GM10266 (cell line): ENCODE measurements at regions not wholly inside any gene's neighbourhood (a gene's known extent, or its start where the extent isn't known, plus 50 kb on each side); places are given as distances from the start of the nearest gene placed in this dataset.

Experiments
- DNase-seq: peaks from one replicate; pipeline ENCODE4 v3.0.0; 2012; ENCODE audit errors: extremely low spot score
- CTCF ChIP-seq: IDR thresholded peaks from 2 replicates; pipeline ENCODE4 v1.5.1; 2012; ENCODE audit warnings: mild to moderate bottlenecking, low read depth; ENCODE audit not compliant: control insufficient read depth, insufficient read depth; ENCODE audit errors: missing control alignments

DNA sequence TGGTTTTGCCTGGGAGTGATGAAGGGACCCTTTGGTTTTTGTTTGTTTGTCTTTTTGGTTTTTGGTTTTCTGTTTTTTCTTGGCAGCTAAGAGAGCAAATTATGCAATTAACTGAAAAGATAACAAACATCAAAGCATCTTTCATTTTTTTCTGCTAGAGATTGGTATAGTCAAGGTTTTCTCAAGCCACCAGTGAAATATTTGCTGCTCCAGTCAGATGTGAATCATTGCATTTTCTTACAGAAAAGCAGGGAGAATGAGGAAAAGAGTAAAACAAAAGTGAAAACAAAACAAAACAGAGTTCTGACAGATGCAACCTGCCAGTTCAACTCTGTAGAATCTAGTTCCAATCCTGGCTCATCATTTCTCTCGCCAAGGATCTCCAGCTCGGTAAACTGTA, 660.7 kb downstream of the DSC3 start:
- TF ChIP-seq CTCF = no peak
- no peak for DNase-seq

- DNase-seq = no peak
- TF ChIP-seq CTCF = no peak
Measured at GRCh38 chr18:30378097-30378496, 664.4 kb downstream of the DSC3 start.

GRCh38 chr18:30376515-30376914, 666.0 kb downstream of the DSC3 start:
- no peak for DNase-seq

GRCh38 chr18:30361864-30362540, 680.5 kb downstream of the DSC3 start:
- no peak for TF ChIP-seq CTCF
- DNase-seq = no peak

More at GRCh38 chr18:30376515-30376914, 666.0 kb downstream of the DSC3 start:
- no peak for TF ChIP-seq CTCF

DNA sequence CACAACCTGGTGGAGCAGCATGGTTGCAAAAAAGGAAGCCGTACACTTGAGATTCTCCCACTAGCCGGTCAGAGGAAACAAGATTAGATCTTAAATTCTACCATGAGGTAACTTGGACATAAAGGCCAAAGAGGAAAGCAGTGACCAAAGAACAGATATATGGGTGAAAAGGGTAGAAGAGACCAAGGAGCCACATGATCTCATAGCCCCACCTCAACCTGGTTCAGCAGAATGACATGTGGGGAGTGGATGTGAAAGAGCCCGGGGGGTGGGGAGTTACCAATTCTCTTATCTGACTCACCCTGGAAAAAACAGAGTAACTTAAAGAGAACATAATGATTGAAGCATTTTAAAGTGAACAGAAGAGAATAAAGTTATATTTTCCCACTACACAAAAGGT, 683.0 kb downstream of the DSC3 start:
- TF ChIP-seq CTCF = no peak
- no peak for DNase-seq

GRCh38 chr18:30358555-30358954, 684.0 kb downstream of the DSC3 start:
- no peak for TF ChIP-seq CTCF
- no peak for DNase-seq

DNA sequence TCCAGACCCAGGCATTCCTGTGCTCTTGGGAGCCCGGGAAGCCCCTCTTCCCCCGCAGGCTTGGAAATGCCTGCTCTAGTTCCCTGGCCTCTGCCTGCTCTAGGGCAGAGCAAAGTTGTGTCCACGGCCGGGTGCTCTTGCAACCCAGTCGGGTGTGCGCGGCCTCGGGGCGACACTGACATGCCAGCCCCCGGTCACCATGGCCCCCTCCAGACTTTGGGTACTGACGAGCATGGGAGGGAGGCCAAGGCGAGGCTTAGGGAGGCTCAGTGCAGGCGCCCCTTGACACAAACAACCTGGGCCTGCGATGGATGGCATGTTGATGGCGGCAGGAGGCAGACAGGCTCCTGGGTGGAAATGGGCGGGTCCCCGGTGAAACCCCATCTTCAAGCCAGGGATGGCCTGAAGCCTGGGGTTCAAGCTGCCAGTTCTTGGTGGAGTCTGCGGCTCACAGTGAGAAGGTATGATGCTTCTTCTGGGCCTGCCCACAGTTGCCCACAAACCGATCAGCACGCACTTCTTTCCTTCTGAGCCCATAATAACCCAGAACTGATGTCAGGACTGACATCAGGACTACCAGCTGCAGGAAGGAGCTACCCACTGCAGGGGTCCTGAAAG, 689.9 kb downstream of the DSC3 start:
- no peak for TF ChIP-seq CTCF
- DNase-seq = no peak
